ENCODE measurements at regions not wholly inside any gene's neighbourhood (a gene's known extent, or its start where the extent isn't known, plus 50 kb on each side); places are given as distances from the start of the nearest gene placed in this dataset.

DNA sequence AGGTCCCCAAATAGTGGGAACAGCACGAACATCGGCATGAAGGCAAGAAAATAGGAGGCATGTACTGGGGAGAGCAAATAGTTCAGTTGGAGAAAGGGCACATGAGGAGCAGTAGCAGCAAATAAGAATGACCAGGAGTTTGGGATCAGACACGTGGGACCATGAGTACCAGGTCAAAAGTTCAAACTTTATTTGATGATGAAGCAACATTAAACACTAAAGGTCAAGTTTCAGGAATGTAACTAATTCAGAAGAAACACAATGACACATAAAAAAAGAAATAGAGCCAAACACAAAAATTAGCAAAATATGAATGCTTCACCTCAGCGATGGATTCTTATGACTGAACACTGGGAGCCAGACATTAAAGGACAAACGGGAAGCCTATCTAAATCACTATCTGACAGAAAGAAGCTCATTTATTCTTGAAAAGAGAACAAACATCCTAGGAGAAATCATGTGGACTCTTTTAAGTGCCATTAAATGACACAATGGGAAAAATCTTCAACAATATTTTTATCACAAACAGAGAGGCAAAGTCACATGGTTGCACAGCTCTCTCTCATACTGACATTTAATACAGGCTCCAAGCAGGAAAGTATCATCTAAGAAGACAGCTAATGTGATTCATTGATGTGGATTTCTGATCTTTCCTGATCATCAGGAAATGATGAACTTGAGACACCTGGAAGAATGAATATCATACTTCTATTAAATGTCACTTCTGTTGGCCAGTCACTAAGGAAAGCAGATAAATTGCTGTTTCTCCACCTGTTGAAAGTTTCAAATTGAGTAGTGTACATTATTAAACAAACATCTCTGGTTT lies 216.9 kb upstream of the THBS1 start:
- intact Hi-C loops (cut with DNase I), result no loop called here
- DNase-seq, result no peak

DNA sequence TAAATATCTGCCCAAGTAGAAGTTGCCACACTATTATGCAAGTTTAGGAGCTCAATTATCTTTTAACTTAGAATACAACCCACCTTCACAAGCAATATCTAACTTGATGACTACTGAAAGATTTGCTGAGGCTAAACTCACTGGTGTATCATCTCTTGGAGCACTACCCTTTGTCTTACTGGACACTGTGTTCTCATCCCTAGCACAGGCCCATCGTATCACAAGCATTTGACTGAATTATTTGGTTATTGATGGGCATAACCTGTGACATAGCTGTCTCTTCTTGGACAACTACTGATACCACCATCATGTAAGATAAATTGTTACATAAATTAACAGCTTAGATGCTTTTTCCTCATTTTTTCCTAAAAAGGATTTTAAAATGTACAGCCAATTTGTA lies 216.2 kb upstream of the THBS1 start:
- intact Hi-C loops (cut with DNase I), result no loop called here
- no peak for DNase-seq

GRCh38 chr15:39365161-39365560 lies 215.7 kb upstream of the THBS1 start:
- intact Hi-C loops (cut with DNase I), result no loop called here
- DNase-seq, result no peak

- no peak for DNase-seq
- intact Hi-C loops (cut with DNase I), result no loop called here
Measured at GRCh38 chr15:39365873-39366272, 215.0 kb upstream of the THBS1 start.

GRCh38 chr15:39367596-39367995 lies 213.3 kb upstream of the THBS1 start:
- intact Hi-C loops (cut with DNase I), result no loop called here
- no peak for DNase-seq

DNA sequence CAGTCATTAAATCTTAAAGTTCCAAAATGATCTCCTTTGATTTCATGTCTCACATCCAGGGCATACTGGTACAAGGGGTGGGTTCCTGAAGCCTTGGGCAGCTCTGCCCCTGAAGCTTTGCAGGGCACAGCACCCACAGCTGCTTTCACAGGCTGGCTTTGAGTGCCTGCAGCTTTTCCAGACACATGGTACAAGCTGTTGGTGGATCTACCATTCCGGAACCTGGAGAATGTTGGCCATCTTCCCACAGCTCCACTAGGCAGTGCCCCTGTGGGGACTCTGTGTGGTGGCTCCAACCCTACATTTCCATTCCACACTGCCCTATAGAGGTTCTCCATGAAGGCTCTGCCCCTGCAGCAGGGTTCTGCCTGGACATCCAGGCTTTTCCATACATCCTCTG lies 211.1 kb upstream of the THBS1 start:
- intact Hi-C loops (cut with DNase I), result no loop called here

DNA sequence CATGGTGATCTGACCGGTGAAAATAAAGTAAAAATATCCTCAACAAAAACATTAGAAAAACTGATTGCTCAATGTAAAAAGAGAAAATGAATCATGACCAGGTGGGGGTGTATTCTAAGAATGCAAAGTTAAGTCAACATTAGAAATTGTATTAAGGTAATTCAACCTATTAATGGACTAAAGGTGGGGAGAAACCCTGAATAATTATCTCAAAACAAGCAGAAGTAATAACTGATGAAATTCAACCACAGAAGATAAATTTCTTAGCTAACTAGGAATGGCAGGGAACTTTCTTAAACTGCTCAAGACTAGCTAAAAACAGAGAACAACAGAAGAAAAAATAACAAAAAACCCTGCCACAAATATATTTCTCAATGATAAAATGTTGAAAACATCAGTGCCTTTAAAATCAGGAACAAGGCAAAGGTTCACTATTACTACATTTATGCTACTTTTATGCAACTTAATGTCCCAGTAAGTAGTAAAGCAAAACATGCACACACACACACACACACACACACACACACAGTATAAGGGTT lies 204.4 kb upstream of the THBS1 start:
- intact Hi-C loops (cut with DNase I), result no loop called here
- DNase-seq, result no peak

More for the DNA sequence above, 211.1 kb upstream of the THBS1 start:
- no peak for DNase-seq

- intact Hi-C loops (cut with DNase I), result no loop called here
Measured at GRCh38 chr15:39381517-39381916, 199.4 kb upstream of the THBS1 start.

GRCh38 chr15:39388118-39388517 lies 192.8 kb upstream of the THBS1 start:
- no peak for DNase-seq
- intact Hi-C loops (cut with DNase I), result no loop called here

More at GRCh38 chr15:39381517-39381916, 199.4 kb upstream of the THBS1 start:
- DNase-seq, result no peak

DNA sequence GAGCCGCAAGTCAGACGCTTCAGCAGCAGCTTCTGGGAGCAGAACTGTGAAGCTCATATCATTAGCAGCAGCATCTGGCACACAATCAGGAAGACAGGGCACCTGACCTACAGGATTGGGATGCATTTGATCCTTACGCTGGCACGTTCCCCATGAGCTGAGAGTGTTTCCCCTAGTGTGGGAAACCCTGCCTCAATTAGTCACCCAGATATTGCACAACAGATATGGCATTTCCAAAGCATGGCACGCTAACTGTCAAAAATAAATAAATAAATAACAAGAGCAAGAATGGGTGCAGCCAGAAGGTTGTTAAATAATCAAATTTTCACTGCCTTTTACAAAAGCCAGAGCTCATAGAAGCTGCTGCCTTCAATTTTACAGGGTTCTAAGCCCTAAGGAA lies 189.6 kb upstream of the THBS1 start:
- intact Hi-C loops (cut with DNase I), result no loop called here
- DNase-seq, result no peak

- intact Hi-C loops (cut with DNase I), result no loop called here
- DNase-seq, result no peak
Measured at GRCh38 chr15:39392469-39393047, 188.3 kb upstream of the THBS1 start.

DNA sequence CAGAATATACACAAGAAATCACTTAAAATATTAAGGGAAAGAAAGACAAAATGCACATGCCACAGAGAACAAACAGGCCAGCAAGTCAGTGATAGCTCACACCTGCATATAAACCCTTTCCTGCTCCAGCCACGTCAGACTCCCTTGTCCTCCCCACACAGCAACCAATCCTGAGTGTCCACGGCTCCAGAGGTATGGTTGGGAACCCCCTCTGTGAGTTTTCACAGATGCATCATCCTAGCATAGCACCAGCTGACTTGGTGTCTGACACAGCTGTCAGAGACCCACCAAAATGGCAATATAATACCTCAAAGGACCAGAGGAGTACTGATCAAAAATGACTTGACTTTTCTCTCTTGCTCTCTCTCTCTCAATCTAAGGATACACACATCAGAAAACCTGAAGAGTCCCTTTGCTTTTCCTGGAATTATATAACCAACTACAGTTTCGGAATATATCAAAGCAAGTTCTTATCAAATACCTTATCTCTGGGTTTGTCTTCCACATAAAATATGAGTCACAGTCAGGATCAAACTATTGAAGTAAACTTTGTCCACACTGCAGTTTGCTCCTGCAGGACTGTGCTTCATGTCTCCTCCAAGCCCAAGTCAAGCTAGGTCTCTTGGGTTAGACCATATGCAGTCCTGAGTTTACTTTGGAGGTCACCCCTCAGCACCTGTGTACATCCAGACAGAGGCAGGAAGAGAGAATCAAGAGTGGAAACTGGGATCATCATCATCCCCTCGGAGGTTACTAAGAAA lies 187.1 kb upstream of the THBS1 start:
- intact Hi-C loops (cut with DNase I), result no loop called here
- DNase-seq, result no peak

- no peak for DNase-seq
- intact Hi-C loops (cut with DNase I), result no loop called here
Measured at GRCh38 chr15:39394496-39394895, 186.4 kb upstream of the THBS1 start.

DNA sequence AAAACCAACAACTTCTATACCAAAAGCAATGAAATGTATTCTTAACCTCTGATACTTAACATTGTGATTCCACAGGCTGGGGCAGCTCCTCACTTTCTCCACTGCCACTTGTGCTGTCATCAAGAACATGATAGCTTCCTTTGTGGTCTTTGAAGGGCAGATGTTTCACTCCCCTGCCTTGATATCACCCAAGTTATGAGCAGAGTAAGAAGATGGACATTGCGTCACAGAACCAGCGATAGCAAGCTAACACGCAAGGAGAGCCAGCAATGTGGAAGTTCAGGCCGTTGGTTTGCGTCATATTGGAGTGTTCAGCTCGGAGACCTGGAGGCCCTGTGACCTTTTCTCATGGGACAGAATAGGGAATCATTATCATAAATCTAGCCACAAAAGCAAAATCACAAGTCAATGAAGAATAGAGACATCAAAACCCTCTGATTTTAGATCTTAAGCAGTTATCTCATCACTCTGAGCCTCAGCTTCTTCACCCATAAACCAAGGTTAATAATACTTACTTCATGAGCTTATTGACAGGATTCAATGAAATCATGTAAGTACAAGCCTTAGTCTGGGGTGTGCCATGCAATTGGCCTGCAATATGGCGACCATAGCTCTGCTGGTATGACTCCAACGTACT lies 183.8 kb upstream of the THBS1 start:
- intact Hi-C loops (cut with DNase I), result no loop called here
- DNase-seq, result no peak

- no peak for DNase-seq
- intact Hi-C loops (cut with DNase I), result no loop called here
Measured at GRCh38 chr15:39397883-39398282, 183.0 kb upstream of the THBS1 start.

GRCh38 chr15:39399600-39399999 lies 181.3 kb upstream of the THBS1 start:
- intact Hi-C loops (cut with DNase I), result no loop called here
- DNase-seq, result no peak

DNA sequence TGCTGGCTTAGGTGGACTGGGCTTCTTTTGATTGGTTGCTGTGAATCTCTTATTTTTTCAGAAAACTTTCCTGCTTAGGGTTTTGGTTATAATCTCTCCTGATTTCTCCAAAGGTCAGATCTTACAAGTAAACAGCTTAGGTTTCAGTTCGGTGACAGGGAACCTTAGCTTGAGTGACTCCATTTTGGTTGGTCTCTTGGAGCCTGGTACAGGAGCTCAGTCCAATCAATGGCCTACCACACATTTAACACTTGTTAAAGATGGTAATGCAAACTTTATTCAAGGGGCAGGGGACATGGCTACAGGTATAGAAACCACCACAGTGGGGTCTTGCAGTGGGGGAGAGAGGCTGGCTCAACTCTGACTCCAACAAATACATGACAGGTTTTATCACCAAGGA lies 180.9 kb upstream of the THBS1 start:
- no peak for DNase-seq
- intact Hi-C loops (cut with DNase I), result no loop called here

GRCh38 chr15:39400821-39401550 lies 179.9 kb upstream of the THBS1 start:
- intact Hi-C loops (cut with DNase I), result no loop called here
- DNase-seq, result no peak

GRCh38 chr15:39403640-39404117 lies 177.2 kb upstream of the THBS1 start:
- intact Hi-C loops (cut with DNase I), result no loop called here
- DNase-seq, result no peak

- DNase-seq, result no peak
- intact Hi-C loops (cut with DNase I), result no loop called here
Measured at GRCh38 chr15:39404767-39405181, 176.1 kb upstream of the THBS1 start.

Data from posterior cingulate gyrus (tissue), 11 donors.